ENCODE measurements at regions not wholly inside any gene's neighbourhood (a gene's known extent, or its start where the extent isn't known, plus 50 kb on each side); places are given as distances from the start of the nearest gene placed in this dataset.

DNA sequence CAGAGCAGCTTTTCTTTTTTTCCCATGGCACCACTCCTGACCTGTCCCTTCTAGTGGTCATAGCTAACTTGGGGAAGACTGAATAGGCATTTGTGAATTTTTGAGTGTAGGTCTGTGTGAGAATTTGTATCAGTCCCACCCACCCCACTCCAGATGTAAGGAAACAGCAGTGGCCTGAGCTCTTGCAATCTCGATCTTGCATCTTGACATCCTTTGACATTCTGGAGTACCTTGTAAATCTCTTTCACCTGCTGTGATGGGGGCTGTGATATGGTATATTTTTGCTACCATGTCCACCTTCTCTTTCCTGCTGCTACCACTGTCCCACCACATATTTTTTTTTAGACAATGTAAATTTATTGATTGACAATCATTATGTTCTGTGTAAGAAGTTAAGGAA lies 289.3 kb downstream of the MAP2K6 start:
- WGBS (ENCODE audit: insufficient coverage, low coverage, missing lambda C conversion rate): 0% methylated on average over 1 of the region's 1 CpG
- in situ Hi-C loops (cut with MboI) (no loop called here), intact Hi-C loops (cut with micrococcal nuclease) (no loop called here)
- no peaks in the 10 kb centered on the region for H3K27me3 ChIP-seq (ENCODE audit: control insufficient read depth in 2 of 2, insufficient read depth in 2 of 2, low read length in 2 of 2)
- DNase-seq (ENCODE audit: extremely low read depth in 1 of 4, low spot score in 3 of 4): no peak
- no peaks in the 10 kb centered on the region for H3K36me3 ChIP-seq (ENCODE audit: control insufficient read depth, insufficient read depth, low read length)
- no peaks in the 10 kb centered on the region for H4K20me1 ChIP-seq (replicated peaks; ENCODE audit: control insufficient read depth, insufficient read depth, low read length)
- H3K4me2 ChIP-seq (ENCODE audit: insufficient read depth, low read length): no peak overlapping the region
- H3K4me3 ChIP-seq: no peak overlapping the region
- BruUV-seq (replicated peaks): no TSS peak
- ATAC-seq: no peak
- CTCF ChIA-PET (ENCODE audit: low intra/inter-chr PET ratio): no interaction called here
- no peak overlapping the region for H3K27ac ChIP-seq (ENCODE audit: extremely low read depth, low read depth, low read length)
- H3K4me1 ChIP-seq (replicated peaks in 1 of 2; ENCODE audit: control insufficient read depth in 2 of 2, insufficient read depth in 2 of 2, low read length in 2 of 2): no peaks in the 10 kb centered on the region
- no peaks in the 10 kb centered on the region for H3K9me3 ChIP-seq (replicated peaks; ENCODE audit: control insufficient read depth, insufficient read depth, low read depth, low read length)
- no peak for FAIRE-seq
- no peak overlapping the region for H2AFZ ChIP-seq (ENCODE audit: low read depth, low read length)
- H3K79me2 ChIP-seq (ENCODE audit: control insufficient read depth, insufficient read depth, low read length): no peaks in the 10 kb centered on the region
- no peak for TF ChIP-seq NFXL1 (CRISPR knock-in tag; IDR thresholded peaks at IDR 0.05)
- TF ChIP-seq NONO (IDR thresholded peaks at IDR 0.05; ENCODE audit: low read depth in 2 of 2, low read length in 1 of 2): no peak
- TF ChIP-seq, protein P1, sequence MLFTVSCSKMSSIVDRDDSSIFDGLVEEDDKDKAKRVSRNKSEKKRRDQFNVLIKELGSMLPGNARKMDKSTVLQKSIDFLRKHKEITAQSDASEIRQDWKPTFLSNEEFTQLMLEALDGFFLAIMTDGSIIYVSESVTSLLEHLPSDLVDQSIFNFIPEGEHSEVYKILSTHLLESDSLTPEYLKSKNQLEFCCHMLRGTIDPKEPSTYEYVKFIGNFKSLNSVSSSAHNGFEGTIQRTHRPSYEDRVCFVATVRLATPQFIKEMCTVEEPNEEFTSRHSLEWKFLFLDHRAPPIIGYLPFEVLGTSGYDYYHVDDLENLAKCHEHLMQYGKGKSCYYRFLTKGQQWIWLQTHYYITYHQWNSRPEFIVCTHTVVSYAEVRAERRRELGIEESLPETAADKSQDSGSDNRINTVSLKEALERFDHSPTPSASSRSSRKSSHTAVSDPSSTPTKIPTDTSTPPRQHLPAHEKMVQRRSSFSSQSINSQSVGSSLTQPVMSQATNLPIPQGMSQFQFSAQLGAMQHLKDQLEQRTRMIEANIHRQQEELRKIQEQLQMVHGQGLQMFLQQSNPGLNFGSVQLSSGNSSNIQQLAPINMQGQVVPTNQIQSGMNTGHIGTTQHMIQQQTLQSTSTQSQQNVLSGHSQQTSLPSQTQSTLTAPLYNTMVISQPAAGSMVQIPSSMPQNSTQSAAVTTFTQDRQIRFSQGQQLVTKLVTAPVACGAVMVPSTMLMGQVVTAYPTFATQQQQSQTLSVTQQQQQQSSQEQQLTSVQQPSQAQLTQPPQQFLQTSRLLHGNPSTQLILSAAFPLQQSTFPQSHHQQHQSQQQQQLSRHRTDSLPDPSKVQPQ (CRISPR knock-in tag; IDR thresholded peaks at IDR 0.05; ENCODE audit: borderline replicate concordance): no peak
- no peak for TF ChIP-seq PCBP2 (IDR thresholded peaks at IDR 0.05; ENCODE audit: low read depth, low read length, poor library complexity, severe bottlenecking)
- TF ChIP-seq KAT7 (CRISPR knock-in tag; IDR thresholded peaks at IDR 0.05; ENCODE audit: borderline replicate concordance): no peak
- no peak for TF ChIP-seq MEF2A (IDR thresholded peaks at IDR 0.05; ENCODE audit: control insufficient read depth, low read depth, low read length)
- TF ChIP-seq COPS2 (conservative IDR thresholded peaks at IDR 0.05): no peak
- TF ChIP-seq, protein P2, sequence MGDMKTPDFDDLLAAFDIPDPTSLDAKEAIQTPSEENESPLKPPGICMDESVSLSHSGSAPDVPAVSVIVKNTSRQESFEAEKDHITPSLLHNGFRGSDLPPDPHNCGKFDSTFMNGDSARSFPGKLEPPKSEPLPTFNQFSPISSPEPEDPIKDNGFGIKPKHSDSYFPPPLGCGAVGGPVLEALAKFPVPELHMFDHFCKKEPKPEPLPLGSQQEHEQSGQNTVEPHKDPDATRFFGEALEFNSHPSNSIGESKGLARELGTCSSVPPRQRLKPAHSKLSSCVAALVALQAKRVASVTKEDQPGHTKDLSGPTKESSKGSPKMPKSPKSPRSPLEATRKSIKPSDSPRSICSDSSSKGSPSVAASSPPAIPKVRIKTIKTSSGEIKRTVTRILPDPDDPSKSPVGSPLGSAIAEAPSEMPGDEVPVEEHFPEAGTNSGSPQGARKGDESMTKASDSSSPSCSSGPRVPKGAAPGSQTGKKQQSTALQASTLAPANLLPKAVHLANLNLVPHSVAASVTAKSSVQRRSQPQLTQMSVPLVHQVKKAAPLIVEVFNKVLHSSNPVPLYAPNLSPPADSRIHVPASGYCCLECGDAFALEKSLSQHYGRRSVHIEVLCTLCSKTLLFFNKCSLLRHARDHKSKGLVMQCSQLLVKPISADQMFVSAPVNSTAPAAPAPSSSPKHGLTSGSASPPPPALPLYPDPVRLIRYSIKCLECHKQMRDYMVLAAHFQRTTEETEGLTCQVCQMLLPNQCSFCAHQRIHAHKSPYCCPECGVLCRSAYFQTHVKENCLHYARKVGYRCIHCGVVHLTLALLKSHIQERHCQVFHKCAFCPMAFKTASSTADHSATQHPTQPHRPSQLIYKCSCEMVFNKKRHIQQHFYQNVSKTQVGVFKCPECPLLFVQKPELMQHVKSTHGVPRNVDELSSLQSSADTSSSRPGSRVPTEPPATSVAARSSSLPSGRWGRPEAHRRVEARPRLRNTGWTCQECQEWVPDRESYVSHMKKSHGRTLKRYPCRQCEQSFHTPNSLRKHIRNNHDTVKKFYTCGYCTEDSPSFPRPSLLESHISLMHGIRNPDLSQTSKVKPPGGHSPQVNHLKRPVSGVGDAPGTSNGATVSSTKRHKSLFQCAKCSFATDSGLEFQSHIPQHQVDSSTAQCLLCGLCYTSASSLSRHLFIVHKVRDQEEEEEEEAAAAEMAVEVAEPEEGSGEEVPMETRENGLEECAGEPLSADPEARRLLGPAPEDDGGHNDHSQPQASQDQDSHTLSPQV (IDR thresholded peaks at IDR 0.05): no peak
- TF ChIP-seq, protein P3, sequence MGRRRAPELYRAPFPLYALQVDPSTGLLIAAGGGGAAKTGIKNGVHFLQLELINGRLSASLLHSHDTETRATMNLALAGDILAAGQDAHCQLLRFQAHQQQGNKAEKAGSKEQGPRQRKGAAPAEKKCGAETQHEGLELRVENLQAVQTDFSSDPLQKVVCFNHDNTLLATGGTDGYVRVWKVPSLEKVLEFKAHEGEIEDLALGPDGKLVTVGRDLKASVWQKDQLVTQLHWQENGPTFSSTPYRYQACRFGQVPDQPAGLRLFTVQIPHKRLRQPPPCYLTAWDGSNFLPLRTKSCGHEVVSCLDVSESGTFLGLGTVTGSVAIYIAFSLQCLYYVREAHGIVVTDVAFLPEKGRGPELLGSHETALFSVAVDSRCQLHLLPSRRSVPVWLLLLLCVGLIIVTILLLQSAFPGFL (CRISPR knock-in tag; IDR thresholded peaks at IDR 0.05): no peak
- no peak for TF ChIP-seq PYGO2 (tag; IDR thresholded peaks at IDR 0.05)
- no peak for TF ChIP-seq EZH2 (IDR thresholded peaks at IDR 0.05; ENCODE audit: borderline replicate concordance, low read depth, low read length)
- TF ChIP-seq, protein P4, sequence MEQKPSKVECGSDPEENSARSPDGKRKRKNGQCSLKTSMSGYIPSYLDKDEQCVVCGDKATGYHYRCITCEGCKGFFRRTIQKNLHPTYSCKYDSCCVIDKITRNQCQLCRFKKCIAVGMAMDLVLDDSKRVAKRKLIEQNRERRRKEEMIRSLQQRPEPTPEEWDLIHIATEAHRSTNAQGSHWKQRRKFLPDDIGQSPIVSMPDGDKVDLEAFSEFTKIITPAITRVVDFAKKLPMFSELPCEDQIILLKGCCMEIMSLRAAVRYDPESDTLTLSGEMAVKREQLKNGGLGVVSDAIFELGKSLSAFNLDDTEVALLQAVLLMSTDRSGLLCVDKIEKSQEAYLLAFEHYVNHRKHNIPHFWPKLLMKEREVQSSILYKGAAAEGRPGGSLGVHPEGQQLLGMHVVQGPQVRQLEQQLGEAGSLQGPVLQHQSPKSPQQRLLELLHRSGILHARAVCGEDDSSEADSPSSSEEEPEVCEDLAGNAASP (IDR thresholded peaks at IDR 0.05): no peak
- POLR2A ChIA-PET: no interaction called here
- no peak overlapping the region for H3K9ac ChIP-seq (ENCODE audit: insufficient read depth in 1 of 2, low read depth in 2 of 2, low read length in 2 of 2)
- H3K9me1 ChIP-seq (ENCODE audit: control insufficient read depth, insufficient read depth, low read length): no peaks in the 10 kb centered on the region

Measured in K562 (cell line).